ENCODE measurements at regions not wholly inside any gene's neighbourhood (a gene's known extent, or its start where the extent isn't known, plus 50 kb on each side); places are given as distances from the start of the nearest gene placed in this dataset.

DNA sequence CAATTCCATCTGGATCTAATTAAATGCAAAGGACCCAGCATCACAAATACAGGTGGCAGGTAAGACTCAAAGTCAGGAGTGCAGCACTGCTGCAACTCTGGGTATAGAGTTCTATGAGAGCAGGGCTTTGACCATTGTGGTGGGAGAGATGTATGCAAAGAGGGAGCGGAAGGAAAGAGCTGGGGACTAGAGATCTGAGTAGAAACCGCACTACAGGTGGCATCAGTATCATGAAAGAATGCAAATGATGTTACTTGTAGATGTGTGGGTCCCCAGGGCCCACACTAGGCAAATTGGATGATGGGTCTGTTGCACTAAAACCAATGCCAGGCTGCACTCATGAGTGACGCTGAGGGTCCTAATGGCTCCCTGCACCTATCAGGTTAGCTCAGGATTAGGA, 287.1 kb upstream of the ASIC2 start:
- TF ChIP-seq, protein P1, sequence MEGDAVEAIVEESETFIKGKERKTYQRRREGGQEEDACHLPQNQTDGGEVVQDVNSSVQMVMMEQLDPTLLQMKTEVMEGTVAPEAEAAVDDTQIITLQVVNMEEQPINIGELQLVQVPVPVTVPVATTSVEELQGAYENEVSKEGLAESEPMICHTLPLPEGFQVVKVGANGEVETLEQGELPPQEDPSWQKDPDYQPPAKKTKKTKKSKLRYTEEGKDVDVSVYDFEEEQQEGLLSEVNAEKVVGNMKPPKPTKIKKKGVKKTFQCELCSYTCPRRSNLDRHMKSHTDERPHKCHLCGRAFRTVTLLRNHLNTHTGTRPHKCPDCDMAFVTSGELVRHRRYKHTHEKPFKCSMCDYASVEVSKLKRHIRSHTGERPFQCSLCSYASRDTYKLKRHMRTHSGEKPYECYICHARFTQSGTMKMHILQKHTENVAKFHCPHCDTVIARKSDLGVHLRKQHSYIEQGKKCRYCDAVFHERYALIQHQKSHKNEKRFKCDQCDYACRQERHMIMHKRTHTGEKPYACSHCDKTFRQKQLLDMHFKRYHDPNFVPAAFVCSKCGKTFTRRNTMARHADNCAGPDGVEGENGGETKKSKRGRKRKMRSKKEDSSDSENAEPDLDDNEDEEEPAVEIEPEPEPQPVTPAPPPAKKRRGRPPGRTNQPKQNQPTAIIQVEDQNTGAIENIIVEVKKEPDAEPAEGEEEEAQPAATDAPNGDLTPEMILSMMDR (conservative IDR thresholded peaks at IDR 0.05 in 1 of 2, IDR thresholded peaks at IDR 0.05 in 1 of 2; ENCODE audit: low read depth in 1 of 2, low read length in 2 of 2) = no peak
- no peak for TF ChIP-seq EZH2 (IDR thresholded peaks at IDR 0.05; ENCODE audit: low read length, missing control alignments)

DNA sequence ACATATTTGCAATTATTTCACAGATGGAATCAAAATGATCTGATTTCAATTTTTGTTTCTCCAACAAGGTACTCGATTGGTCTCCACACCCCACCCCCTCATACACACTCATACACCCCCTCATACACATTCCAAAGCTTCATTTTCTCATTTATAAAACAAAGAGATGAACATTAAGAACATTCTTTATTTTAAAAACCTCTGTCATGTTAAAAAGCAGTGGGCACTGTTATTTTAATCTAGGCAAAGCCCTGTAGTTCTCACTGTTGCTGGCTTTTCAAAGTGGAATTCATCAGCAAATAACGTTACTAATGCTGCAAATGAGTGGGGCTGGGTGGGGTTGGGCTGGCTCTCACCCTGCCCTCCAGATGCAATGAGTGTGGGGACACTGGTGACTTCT, 289.6 kb upstream of the ASIC2 start:
- H3K27me3 ChIP-seq (ENCODE audit: control insufficient read depth, insufficient read depth, low read length) = no peaks in the 10 kb centered on the region
- no peaks in the 10 kb centered on the region for H4K20me1 ChIP-seq (ENCODE audit: control insufficient read depth, extremely low read depth, insufficient read depth, low read length)
- H3K79me2 ChIP-seq (ENCODE audit: control insufficient read depth, insufficient read depth, low read length) = no peaks in the 10 kb centered on the region
- TF ChIP-seq, protein P1 (conservative IDR thresholded peaks at IDR 0.05 in 1 of 2, IDR thresholded peaks at IDR 0.05 in 1 of 2; ENCODE audit: low read depth in 1 of 2, low read length in 2 of 2) = no peak
- no peak for TF ChIP-seq EZH2 (IDR thresholded peaks at IDR 0.05; ENCODE audit: low read length, missing control alignments)
- no peak overlapping the region for H3K9ac ChIP-seq (ENCODE audit: insufficient read depth, low read length)
- no peaks in the 10 kb centered on the region for H3K9me3 ChIP-seq (ENCODE audit: control insufficient read depth, insufficient read depth, low read depth, low read length)
- no peak overlapping the region for H3K4me2 ChIP-seq (ENCODE audit: extremely low read depth, insufficient read depth, low read length)
- H3K4me3 ChIP-seq (replicated peaks in 1 of 4; ENCODE audit: control extremely low read depth in 1 of 4, insufficient read depth in 1 of 4, low read depth in 3 of 4, low read length in 4 of 4) = no peak overlapping the region
- no peak for DNase-seq (ENCODE audit: low read depth in 2 of 2)
- H3K36me3 ChIP-seq (ENCODE audit: control insufficient read depth, insufficient read depth, low read length) = no peaks in the 10 kb centered on the region
- H3K4me1 ChIP-seq (ENCODE audit: control insufficient read depth, extremely low read depth, insufficient read depth, low read length) = no peaks in the 10 kb centered on the region
- no peak overlapping the region for H3K27ac ChIP-seq (ENCODE audit: insufficient read depth, low read length)
- H2AFZ ChIP-seq (ENCODE audit: low read length) = no peak overlapping the region

More for the DNA sequence above, 287.1 kb upstream of the ASIC2 start:
- Histone ChIP-seq H3K4me1 (ENCODE audit: control insufficient read depth, extremely low read depth, insufficient read depth, low read length) (no peaks in the 10 kb centered on the region), H3K4me3 (replicated peaks in 1 of 4; ENCODE audit: control extremely low read depth in 1 of 4, insufficient read depth in 1 of 4, low read depth in 3 of 4, low read length in 4 of 4) (no peak overlapping the region), H3K79me2 (ENCODE audit: control insufficient read depth, insufficient read depth, low read length) (no peaks in the 10 kb centered on the region), H4K20me1 (ENCODE audit: control insufficient read depth, extremely low read depth, insufficient read depth, low read length) (no peaks in the 10 kb centered on the region), H3K9ac (ENCODE audit: insufficient read depth, low read length) (no peak overlapping the region), H3K9me3 (ENCODE audit: control insufficient read depth, insufficient read depth, low read depth, low read length) (no peaks in the 10 kb centered on the region), H3K27ac (ENCODE audit: insufficient read depth, low read length) (no peak overlapping the region), H2AFZ (ENCODE audit: low read length) (no peak overlapping the region), H3K36me3 (ENCODE audit: control insufficient read depth, insufficient read depth, low read length) (no peaks in the 10 kb centered on the region), H3K27me3 (ENCODE audit: control insufficient read depth, insufficient read depth, low read length) (no peaks in the 10 kb centered on the region), H3K4me2 (ENCODE audit: extremely low read depth, insufficient read depth, low read length) (no peak overlapping the region)
- no peak for DNase-seq (ENCODE audit: low read depth in 2 of 2)

DNA sequence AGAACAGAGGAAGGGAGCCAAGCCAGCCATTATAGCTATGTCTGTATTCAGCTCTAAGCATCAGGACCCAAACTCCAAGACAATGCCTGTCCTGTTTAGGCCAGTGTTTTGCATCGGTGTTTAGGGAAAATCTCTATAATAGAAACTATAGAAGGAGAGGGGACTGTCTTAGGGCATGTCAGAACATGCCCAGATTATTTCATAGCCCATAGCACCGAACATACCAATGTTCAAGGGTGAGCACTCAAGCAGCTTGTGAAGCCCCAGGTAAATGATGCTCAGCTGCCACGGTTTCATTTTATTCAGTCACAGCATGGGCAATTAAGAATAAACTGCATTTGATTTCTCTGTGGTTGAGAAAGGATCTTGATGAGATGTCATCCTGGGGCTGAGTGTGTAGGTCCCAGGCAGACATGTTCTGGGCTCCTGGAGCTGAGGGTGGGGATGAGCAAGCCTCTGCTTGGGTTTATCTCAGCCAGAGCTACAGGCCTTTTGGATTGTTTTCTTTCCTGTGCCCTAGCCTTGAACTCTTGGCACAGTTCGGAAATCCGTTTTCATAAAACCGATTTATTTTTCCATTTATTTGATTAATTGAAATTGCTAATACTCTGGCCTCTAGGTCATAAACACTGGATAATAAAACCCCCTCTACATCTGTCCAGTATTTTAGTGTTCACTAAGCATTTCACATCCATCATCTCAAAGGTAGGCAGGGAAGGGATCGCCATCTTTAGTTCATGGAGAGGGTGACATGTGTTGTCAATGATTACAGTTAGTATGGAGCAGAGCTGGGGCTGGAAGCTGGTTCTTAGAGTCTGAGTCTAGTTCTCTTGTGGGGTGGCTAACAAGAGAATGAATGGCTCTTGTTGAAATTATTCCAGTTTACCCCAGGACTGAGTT, 290.7 kb upstream of the ASIC2 start:
- TF ChIP-seq, protein P1 (conservative IDR thresholded peaks at IDR 0.05 in 1 of 2, IDR thresholded peaks at IDR 0.05 in 1 of 2; ENCODE audit: low read depth in 1 of 2, low read length in 2 of 2) = no peak
- TF ChIP-seq EZH2 (IDR thresholded peaks at IDR 0.05; ENCODE audit: low read length, missing control alignments) = no peak
- Histone ChIP-seq H3K4me3 (replicated peaks in 1 of 4; ENCODE audit: control extremely low read depth in 1 of 4, insufficient read depth in 1 of 4, low read depth in 3 of 4, low read length in 4 of 4) (no peak overlapping the region), H3K27ac (ENCODE audit: insufficient read depth, low read length) (no peak overlapping the region), H3K36me3 (ENCODE audit: control insufficient read depth, insufficient read depth, low read length) (no peaks in the 10 kb centered on the region), H3K9ac (ENCODE audit: insufficient read depth, low read length) (no peak overlapping the region), H3K4me2 (ENCODE audit: extremely low read depth, insufficient read depth, low read length) (no peak overlapping the region), H3K79me2 (ENCODE audit: control insufficient read depth, insufficient read depth, low read length) (no peaks in the 10 kb centered on the region), H2AFZ (ENCODE audit: low read length) (no peak overlapping the region), H4K20me1 (ENCODE audit: control insufficient read depth, extremely low read depth, insufficient read depth, low read length) (no peaks in the 10 kb centered on the region), H3K9me3 (ENCODE audit: control insufficient read depth, insufficient read depth, low read depth, low read length) (no peaks in the 10 kb centered on the region), H3K27me3 (ENCODE audit: control insufficient read depth, insufficient read depth, low read length) (no peaks in the 10 kb centered on the region), H3K4me1 (ENCODE audit: control insufficient read depth, extremely low read depth, insufficient read depth, low read length) (no peaks in the 10 kb centered on the region)
- DNase-seq (ENCODE audit: low read depth in 2 of 2) = no peak

Data from fibroblast of lung (primary cell).